ENCODE measurements at regions not wholly inside any gene's neighbourhood (a gene's known extent, or its start where the extent isn't known, plus 50 kb on each side); places are given as distances from the start of the nearest gene placed in this dataset.

- TF ChIP-seq MYC (IDR thresholded peaks at IDR 0.05; ENCODE audit: borderline replicate concordance, low read length) (no peak), CTCF (IDR thresholded peaks at IDR 0.05) (no peak)
Observed at GRCh38 chr11:39462506-39462905, 1996.9 kb downstream of the LRRC4C start.
